ENCODE measurements at regions not wholly inside any gene's neighbourhood (a gene's known extent, or its start where the extent isn't known, plus 50 kb on each side); places are given as distances from the start of the nearest gene placed in this dataset.

GRCh38 chr1:182309631-182310351, 81.8 kb downstream of the GLUL start (continued):
- TF ChIP-seq AHDC1 (CRISPR knock-in tag; IDR thresholded peaks at IDR 0.05; ENCODE audit: borderline replicate concordance) = peak; percentile 52; the same call in 1 of the 2 replicates
- no peak for TF ChIP-seq ZNF740 (CRISPR knock-in tag; IDR thresholded peaks at IDR 0.05)
- no peak for TF ChIP-seq FOXP1 (IDR thresholded peaks at IDR 0.05)
- peak; percentile 75 for TF ChIP-seq FOXP1 (CRISPR knock-in tag; IDR thresholded peaks at IDR 0.05)
- TF ChIP-seq LCORL (IDR thresholded peaks at IDR 0.05) = no peak
- peak; percentile 93 for TF ChIP-seq LCORL (CRISPR knock-in tag; IDR thresholded peaks at IDR 0.05)
- TF ChIP-seq ZNF281 (CRISPR knock-in tag; IDR thresholded peaks at IDR 0.05; ENCODE audit: borderline replicate concordance) = peak; percentile 74
- peak; percentile 96 for TF ChIP-seq TEAD3 (CRISPR knock-in tag; optimal IDR thresholded peaks at IDR 0.05; ENCODE audit: borderline replicate concordance)
- TF ChIP-seq BORCS8-MEF2B (CRISPR knock-in tag; IDR thresholded peaks at IDR 0.05) = peak; percentile 24; the same call in 1 of the 2 replicates
- no peak for TF ChIP-seq ZNF761 (CRISPR knock-in tag; conservative IDR thresholded peaks at IDR 0.05)
- peak; percentile 90 for TF ChIP-seq SALL1 (CRISPR knock-in tag; IDR thresholded peaks at IDR 0.05)
- peak; percentile 45; the same call in 1 of the 2 replicates for TF ChIP-seq ZNF878 (CRISPR knock-in tag; IDR thresholded peaks at IDR 0.05)
- TF ChIP-seq ZNF430 (CRISPR knock-in tag; IDR thresholded peaks at IDR 0.05) = no peak; the same call in 1 of the 2 replicates
- peak; percentile 64; the same call in 1 of the 2 replicates for TF ChIP-seq RCOR2 (CRISPR knock-in tag; IDR thresholded peaks at IDR 0.05)
- TF ChIP-seq TGIF2 (CRISPR knock-in tag; IDR thresholded peaks at IDR 0.05) = peak; percentile 52; the same call in 1 of the 2 replicates
- peak; percentile 35; the same call in 1 of the 2 replicates for TF ChIP-seq DPF2 (CRISPR knock-in tag; IDR thresholded peaks at IDR 0.05; ENCODE audit: borderline replicate concordance, low read depth)
- TF ChIP-seq ZNF652 (CRISPR knock-in tag; IDR thresholded peaks at IDR 0.05; ENCODE audit: borderline replicate concordance, low read depth) = 0 out of 2 replicates have a peak, but pooled peaks have one; percentile 16
- TF ChIP-seq ZNF670 (CRISPR knock-in tag; IDR thresholded peaks at IDR 0.05; ENCODE audit: borderline replicate concordance) = peak; percentile 43; the same call in 1 of the 2 replicates
- TF ChIP-seq FOXO1 (CRISPR knock-in tag; IDR thresholded peaks at IDR 0.05) = peak; percentile 66
- peak; percentile 59; the same call in 1 of the 2 replicates for TF ChIP-seq REPIN1 (CRISPR knock-in tag; IDR thresholded peaks at IDR 0.05; ENCODE audit: borderline replicate concordance, low read depth)
- TF ChIP-seq ZMYM3 (CRISPR knock-in tag; IDR thresholded peaks at IDR 0.05) = peak; percentile 75
